Caco-2 (cell line): ENCODE measurements at regions not wholly inside any gene's neighbourhood (a gene's known extent, or its start where the extent isn't known, plus 50 kb on each side); places are given as distances from the start of the nearest gene placed in this dataset.
"Not testable (repeated sequence)": the region's sequence is repeated elsewhere in the genome, so short reads cannot be mapped to it uniquely, and the experiment has no call there.

ENCODE experiments used
- BruUV-seq: library from RNA; stranded (reverse); fragments of 400-500 nt; replicated peaks from 2 replicates; lab custom pipeline; 2021; lab: Mats Ljungman, UMichigan
- CTCF ChIA-PET: fragments of 300-600 bp; sonication (Branson Sonifier 250); formaldehyde crosslinking; loops from one replicate; lab custom pipeline; 2022; ENCODE audit warnings: antibody characterized with exemption; lab: Charles Lee
- POLR2A ChIA-PET: fragments of 300-600 bp; sonication (Branson Sonifier 250); formaldehyde crosslinking; loops from one replicate; lab custom pipeline; 2022; ENCODE audit warnings: antibody characterized with exemption; lab: Charles Lee
- DNase-seq, 2 experiments: peaks; one replicate each; pipeline versions ENCODE4 v3.0.0 to v3.0.0-alpha.2; 2020 to 2022
- H3K27me3 ChIP-seq: replicated peaks from 2 replicates; pipeline ENCODE4 v1.6.0; 2011; ENCODE audit warnings: low read length; ENCODE audit not compliant: control insufficient read depth, insufficient read depth
- H3K36me3 ChIP-seq: 2 replicates; pipeline ENCODE4 v1.5.1; 2011; ENCODE audit warnings: low read length; ENCODE audit not compliant: control insufficient read depth, insufficient read depth
- H3K4me1 ChIP-seq: fragments of 250-450 bp; sonication (Bioruptor Pico); 2 replicates; pipeline ENCODE4 v1.5.1; 2020; ENCODE audit warnings: mild to moderate bottlenecking
- H3K4me3 ChIP-seq: 2 replicates; pipeline ENCODE4 v1.5.1; 2011; ENCODE audit warnings: low read depth, mild to moderate bottlenecking, control low read depth, low read length
- H3K9me3 ChIP-seq: fragments of 250-450 bp; sonication (Bioruptor Pico); 2 replicates; pipeline ENCODE4 v1.5.1; 2020; ENCODE audit warnings: mild to moderate bottlenecking, moderate library complexity
- H3K27ac Mint-ChIP-seq: one replicate; pipeline ENCODE4 v1.8.0; 2022; ENCODE audit warnings: mixed read lengths; ENCODE audit not compliant: unreplicated experiment
- H3K27me3 Mint-ChIP-seq: one replicate; pipeline ENCODE4 v1.8.0; 2022; ENCODE audit warnings: mixed read lengths; ENCODE audit not compliant: insufficient read depth, unreplicated experiment
- H3K36me3 Mint-ChIP-seq: one replicate; pipeline ENCODE4 v1.8.0; 2022; ENCODE audit warnings: mild to moderate bottlenecking, mixed read lengths; ENCODE audit not compliant: insufficient read depth, unreplicated experiment
- H3K4me1 Mint-ChIP-seq: one replicate; pipeline ENCODE4 v1.8.0; 2022; ENCODE audit warnings: low read depth, mixed read lengths; ENCODE audit not compliant: unreplicated experiment
- H3K4me3 Mint-ChIP-seq: one replicate; pipeline ENCODE4 v1.8.0; 2022; ENCODE audit warnings: mild to moderate bottlenecking, moderate library complexity, mixed read lengths; ENCODE audit not compliant: unreplicated experiment
- H3K9me3 Mint-ChIP-seq: one replicate; pipeline ENCODE4 v1.8.0; 2022; ENCODE audit warnings: mixed read lengths; ENCODE audit not compliant: unreplicated experiment
- CTCF ChIP-seq, 2 experiments: fragments of 200-600 bp in 1 of 2; IDR thresholded peaks; 1 replicate in 1 of 2; 2 replicates in 1 of 2; pipeline versions ENCODE4 v1.5.1 to v1.8.0; 2011 to 2022; ENCODE audit warnings: antibody characterized with exemption in 1 of 2, control low read depth in 1 of 2, inconsistent platforms in 1 of 2, low read depth in 1 of 2, low read length in 1 of 2, mild to moderate bottlenecking in 1 of 2, moderate library complexity in 1 of 2; ENCODE audit not compliant: insufficient read depth in 1 of 2, severe bottlenecking in 1 of 2, unreplicated experiment in 1 of 2
- intact Hi-C: fragments of 100-400 bp; cut with micrococcal nuclease; formaldehyde crosslinking; loops from one replicate; pipeline ENCODE4 v1.10.0; 2022; ENCODE audit not compliant: unreplicated experiment

GRCh38 chrX:96590403-96590802, 94.2 kb upstream of the DIAPH2 start:
- no peak for DNase-seq
- H3K4me3 Mint-ChIP-seq: no peak overlapping the region
- POLR2A ChIA-PET: no interaction called here
- H3K36me3 Mint-ChIP-seq: no peaks in the 10 kb centered on the region
- no peak for TF ChIP-seq CTCF (IDR thresholded peaks at IDR 0.05; ENCODE audit: insufficient read depth in 1 of 2, low read depth in 1 of 2, low read length in 1 of 2, severe bottlenecking in 1 of 2, unreplicated experiment in 1 of 2)
- no peaks in the 10 kb centered on the region for H3K4me1 Mint-ChIP-seq
- intact Hi-C loops: no loop called here
- Histone ChIP-seq H3K4me1 (no peaks in the 10 kb centered on the region), H3K36me3 (no peaks in the 10 kb centered on the region), H3K4me3 (no peak overlapping the region), H3K9me3 (no peaks in the 10 kb centered on the region), H3K27me3 (no peaks in the 10 kb centered on the region)
- BruUV-seq: no TSS peak
- H3K9me3 Mint-ChIP-seq: no peaks in the 10 kb centered on the region
- H3K27me3 Mint-ChIP-seq: no peaks in the 10 kb centered on the region
- CTCF ChIA-PET: no interaction called here
- H3K27ac Mint-ChIP-seq: no peak overlapping the region

- Histone ChIP-seq H3K4me3 (no peak overlapping the region), H3K36me3 (no peaks in the 10 kb centered on the region), H3K4me1 (no peaks in the 10 kb centered on the region), H3K9me3 (no peaks in the 10 kb centered on the region), H3K27me3 (no peaks in the 10 kb centered on the region)
- Mint-ChIP-seq H3K27ac (no peak overlapping the region), H3K27me3 (no peaks in the 10 kb centered on the region), H3K4me3 (no peak overlapping the region), H3K4me1 (no peaks in the 10 kb centered on the region), H3K9me3 (no peaks in the 10 kb centered on the region), H3K36me3 (no peaks in the 10 kb centered on the region)
- DNase-seq: no peak
- intact Hi-C loops: no loop called here
- POLR2A ChIA-PET: no interaction called here
- CTCF ChIA-PET: no interaction called here
- no peak for TF ChIP-seq CTCF (IDR thresholded peaks at IDR 0.05; ENCODE audit: insufficient read depth in 1 of 2, low read depth in 1 of 2, low read length in 1 of 2, severe bottlenecking in 1 of 2, unreplicated experiment in 1 of 2)
- no TSS peak for BruUV-seq
Measured at GRCh38 chrX:96591421-96591820, 93.2 kb upstream of the DIAPH2 start.

GRCh38 chrX:96597847-96598246, 86.8 kb upstream of the DIAPH2 start:
- H3K4me1 Mint-ChIP-seq, H3K9me3 Mint-ChIP-seq, H3K9me3 ChIP-seq, intact Hi-C loops, DNase-seq, H3K36me3 Mint-ChIP-seq, BruUV-seq, H3K4me1 ChIP-seq, H3K27ac Mint-ChIP-seq, H3K36me3 ChIP-seq, CTCF ChIA-PET, H3K27me3 ChIP-seq, H3K27me3 Mint-ChIP-seq, POLR2A ChIA-PET, H3K4me3 Mint-ChIP-seq, H3K4me3 ChIP-seq: not testable (repeated sequence)
